ENCODE measurements at regions not wholly inside any gene's neighbourhood (a gene's known extent, or its start where the extent isn't known, plus 50 kb on each side); places are given as distances from the start of the nearest gene placed in this dataset.

GRCh38 chr13:39982745-39983144, 327.3 kb downstream of the COG6 start:
- no peak for TF ChIP-seq CTCF (IDR thresholded peaks at IDR 0.05)
- TF ChIP-seq MAX (CRISPR knock-in tag; IDR thresholded peaks at IDR 0.05), result no peak
- TF ChIP-seq TCF7 (CRISPR knock-in tag; IDR thresholded peaks at IDR 0.05; ENCODE audit: low read depth), result no peak
- TF ChIP-seq ATF3 (CRISPR knock-in tag; conservative IDR thresholded peaks at IDR 0.05), result no peak
- no peak for TF ChIP-seq CBFB (CRISPR knock-in tag; IDR thresholded peaks at IDR 0.05; ENCODE audit: low read depth)
- no peak for TF ChIP-seq ZNF423 (CRISPR knock-in tag; IDR thresholded peaks at IDR 0.05)
